B cell (primary cell): ENCODE measurements at regions not wholly inside any gene's neighbourhood (a gene's known extent, or its start where the extent isn't known, plus 50 kb on each side); places are given as distances from the start of the nearest gene placed in this dataset.

Experiments used
- CTCF ChIP-seq: fragments of 200-600 bp; IDR thresholded peaks from one replicate; pipeline ENCODE4 v1.8.0; 2022; ENCODE audit warnings: antibody characterized with exemption, mild to moderate bottlenecking
- EZH2 ChIP-seq: IDR thresholded peaks from 2 replicates; pipeline ENCODE4 v1.6.1; 2012; ENCODE audit warnings: borderline replicate concordance, low read depth, mild to moderate bottlenecking, moderate library complexity, low read length; ENCODE audit not compliant: insufficient read depth, poor library complexity, severe bottlenecking

- no peak for TF ChIP-seq CTCF
- TF ChIP-seq EZH2: no peak
These were observed 818.9 kb upstream of the SLC35B3 start for GRCh38 chr6:9254251-9254650.
